Esophagus muscularis mucosa (tissue), 4 donors: ENCODE measurements at regions not wholly inside any gene's neighbourhood (a gene's known extent, or its start where the extent isn't known, plus 50 kb on each side); places are given as distances from the start of the nearest gene placed in this dataset.

ENCODE experiments used
- CTCF ChIP-seq, 3 experiments: fragments of 200-600 bp in 2 of 3; fragments of 450-650 bp in 1 of 3; sonication (generic) in 2 of 3; IDR thresholded peaks; one replicate each; pipeline ENCODE4 v1.5.1; 2017 to 2019; ENCODE audit warnings: antibody characterized with exemption in 3 of 3, mild to moderate bottlenecking in 2 of 3, moderate library complexity in 1 of 3
- EP300 ChIP-seq: sonication (generic); formaldehyde crosslinking; IDR thresholded peaks from one replicate; pipeline ENCODE4 v1.6.1; 2017; ENCODE audit warnings: antibody characterized with exemption
- POLR2A ChIP-seq: fragments of 450-650 bp; IDR thresholded peaks from one replicate; pipeline ENCODE4 v1.6.1; 2017; ENCODE audit warnings: antibody characterized with exemption, moderate library complexity, mild to moderate bottlenecking, low read depth
- POLR2AphosphoS5 ChIP-seq, 2 donors: sonication (generic); formaldehyde crosslinking; IDR thresholded peaks; one replicate each; pipeline ENCODE4 v1.6.1; 2017; ENCODE audit warnings: antibody characterized with exemption in 2 of 2

- no peak for TF ChIP-seq CTCF (IDR thresholded peaks at IDR 0.05)
- TF ChIP-seq POLR2A, result no peak
- no peak for TF ChIP-seq POLR2AphosphoS5 (IDR thresholded peaks at IDR 0.05)
- TF ChIP-seq EP300, result no peak
Measured at GRCh38 chr6:1075880-1076279, 236.0 kb upstream of the FOXQ1 start.
